Renal pelvis (tissue), 1 donor: ENCODE measurements at regions not wholly inside any gene's neighbourhood (a gene's known extent, or its start where the extent isn't known, plus 50 kb on each side); places are given as distances from the start of the nearest gene placed in this dataset.

Experiments used
- DNase-seq: peaks from one replicate; pipeline ENCODE4 v3.0.0-alpha.2; 2013

DNA sequence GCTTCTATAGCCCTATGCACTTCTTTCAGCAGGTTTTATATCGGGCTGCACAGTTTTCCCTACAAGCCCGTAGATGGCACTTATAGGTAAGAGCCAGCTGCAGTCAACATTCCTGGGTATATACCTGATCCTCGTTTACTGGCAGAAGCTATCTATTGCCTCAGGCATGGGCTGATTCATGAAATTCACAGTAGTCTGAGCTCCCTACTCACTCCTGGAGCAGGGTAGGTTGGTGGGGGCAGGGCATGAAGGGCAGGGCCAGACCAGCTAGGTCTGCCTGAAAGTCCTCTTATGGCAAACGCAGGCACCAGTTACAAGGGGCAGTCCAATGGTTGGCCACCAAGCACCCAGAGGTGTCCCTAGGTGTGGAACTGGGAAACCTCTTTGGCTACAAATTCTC is 345.8 kb downstream of the RPS29 start:
- no peak for DNase-seq

DNA sequence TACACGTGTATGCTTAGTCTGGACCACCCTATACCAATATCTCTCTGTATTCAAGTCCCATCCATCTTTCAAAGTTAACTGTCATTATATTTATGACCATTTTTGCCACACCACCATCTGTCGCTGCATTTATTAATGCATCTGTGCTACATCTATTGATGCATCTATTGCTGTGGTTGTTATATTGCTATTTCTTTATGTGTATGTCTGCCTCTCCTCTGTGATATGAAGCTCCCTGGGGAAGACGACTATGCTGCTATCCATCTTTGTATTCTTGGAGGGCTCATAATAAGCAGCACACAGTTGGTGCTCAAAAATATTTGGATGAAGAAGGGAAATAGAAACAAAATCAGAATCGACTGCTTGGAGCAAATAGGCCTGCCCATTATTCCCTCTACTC is 357.6 kb downstream of the RPS29 start:
- no peak for DNase-seq

DNA sequence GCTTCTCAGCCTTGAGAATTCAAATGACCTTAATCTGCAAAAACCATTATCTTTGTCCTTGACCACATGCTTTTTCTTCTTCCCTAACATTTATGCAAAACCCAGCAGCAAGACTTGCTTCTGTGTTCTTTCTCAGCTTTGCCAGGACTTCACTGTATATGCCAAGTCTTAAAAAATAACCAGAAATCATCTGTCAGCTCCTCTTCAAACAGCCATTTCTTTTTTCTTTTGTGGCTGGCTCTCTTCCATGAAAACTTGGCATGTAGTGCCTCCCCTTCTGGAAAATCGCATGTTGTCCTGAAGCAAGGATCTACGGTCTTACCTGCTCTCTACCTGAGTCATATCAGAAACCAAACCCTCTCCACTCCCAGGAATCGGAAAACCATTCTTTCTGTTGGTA is 364.9 kb downstream of the RPS29 start:
- DNase-seq, result no peak

DNA sequence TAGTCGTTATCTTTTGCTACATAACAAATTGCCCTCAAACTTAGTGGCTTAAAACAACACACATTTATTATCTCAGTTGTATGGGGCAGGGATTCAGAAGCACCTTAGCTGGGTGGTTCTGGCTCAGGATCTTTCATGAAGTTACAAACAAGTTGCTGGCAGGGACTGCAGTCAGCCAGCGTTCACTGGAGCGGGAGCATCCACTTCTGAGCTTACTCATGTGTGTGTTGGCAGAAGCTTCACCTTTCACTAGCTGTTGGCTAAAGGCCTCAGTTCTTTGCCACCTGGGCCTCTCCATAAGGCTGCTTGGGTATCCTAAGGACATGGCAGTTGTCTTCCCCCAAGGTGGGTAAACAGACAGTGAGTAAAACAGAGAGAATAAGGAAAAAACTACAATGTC is 365.7 kb downstream of the RPS29 start:
- no peak for DNase-seq

DNA sequence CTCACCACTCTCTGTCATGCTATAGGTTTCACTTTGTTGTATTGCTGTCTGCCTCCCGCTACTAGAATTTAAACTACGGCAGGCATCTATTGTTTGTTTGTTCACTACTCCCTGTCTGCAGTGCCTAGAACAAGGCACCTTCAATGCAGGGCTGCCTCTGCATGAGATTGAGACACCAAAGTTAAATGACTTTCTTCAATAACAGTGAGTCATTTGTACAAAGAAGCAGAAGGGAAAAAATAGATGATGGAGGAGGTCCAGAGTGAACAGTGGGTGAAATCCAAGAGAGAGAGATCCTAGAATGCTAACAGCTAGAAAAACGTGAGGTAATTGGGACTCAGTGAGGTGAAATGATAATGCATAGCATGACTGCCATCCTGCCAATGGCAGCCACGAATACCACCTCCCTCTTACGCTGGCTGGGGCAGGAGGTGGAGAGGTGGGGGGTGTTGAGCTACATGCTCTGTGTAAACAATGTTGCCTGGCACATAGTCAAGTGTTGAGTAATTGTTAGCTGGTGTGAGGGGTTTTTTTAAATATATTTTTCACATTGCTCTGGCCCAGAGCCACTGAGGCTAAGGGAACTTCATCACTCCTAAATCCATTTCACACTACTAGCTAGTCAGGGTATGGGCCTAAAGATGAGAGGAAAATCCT is 367.6 kb downstream of the RPS29 start:
- DNase-seq, result no peak

DNA sequence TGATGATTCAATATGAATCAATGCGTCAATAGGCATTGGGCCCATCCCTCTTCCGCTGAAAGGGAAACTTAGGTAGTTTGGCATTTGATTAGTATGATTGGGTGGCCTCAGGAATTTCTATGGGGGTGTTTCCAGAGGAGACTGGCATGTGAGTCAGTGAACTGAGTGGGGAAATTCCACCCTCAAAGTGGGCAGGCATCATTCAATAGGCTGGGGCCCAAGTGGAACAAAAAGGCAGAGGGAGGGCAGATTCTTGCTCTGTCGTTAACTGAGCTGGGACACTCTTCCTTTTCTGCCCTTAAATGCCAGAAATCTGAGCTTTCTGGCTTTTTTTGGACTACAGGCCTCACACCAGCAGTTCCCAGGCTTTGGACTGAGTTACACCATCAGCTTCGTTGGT is 373.5 kb downstream of the RPS29 start:
- no peak for DNase-seq

DNA sequence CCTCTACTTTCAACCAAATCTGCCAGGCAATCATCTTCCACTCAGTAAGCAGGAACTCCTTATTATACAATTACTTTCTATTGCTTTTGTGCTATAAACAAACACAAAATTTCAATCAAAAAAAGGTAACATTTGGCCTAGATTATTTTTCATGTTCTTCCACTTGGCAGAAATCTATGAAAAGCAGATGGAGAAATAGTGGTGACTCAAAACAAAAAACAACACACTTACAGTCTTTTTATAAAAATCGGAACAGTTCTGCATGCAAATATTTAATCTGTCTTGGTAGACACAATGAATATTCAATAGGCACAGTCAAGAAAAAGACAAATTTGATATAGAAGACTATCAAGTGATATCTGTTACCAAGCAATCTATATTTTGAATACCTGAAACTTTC is 376.8 kb downstream of the RPS29 start:
- DNase-seq, result no peak

DNA sequence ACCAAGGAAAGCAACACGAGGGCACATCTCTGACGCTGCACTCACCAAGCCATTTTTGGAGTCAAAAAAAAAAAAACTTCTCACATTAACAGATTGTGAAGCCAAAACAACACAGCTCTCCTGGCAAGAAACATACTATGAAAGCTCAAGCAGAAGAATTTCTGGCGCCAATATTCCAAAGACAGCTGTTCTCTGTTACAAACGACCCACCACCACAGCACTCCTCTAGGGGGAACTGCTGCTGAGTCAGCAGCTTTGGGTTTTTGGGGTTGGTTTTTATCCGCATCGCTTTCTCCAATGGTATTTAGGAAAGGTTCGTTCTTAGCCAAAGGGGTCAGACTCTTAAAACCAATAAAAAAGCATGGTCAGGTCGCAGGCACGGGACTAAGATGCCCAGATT is 379.4 kb downstream of the RPS29 start:
- peak; percentile 31 for DNase-seq

DNA sequence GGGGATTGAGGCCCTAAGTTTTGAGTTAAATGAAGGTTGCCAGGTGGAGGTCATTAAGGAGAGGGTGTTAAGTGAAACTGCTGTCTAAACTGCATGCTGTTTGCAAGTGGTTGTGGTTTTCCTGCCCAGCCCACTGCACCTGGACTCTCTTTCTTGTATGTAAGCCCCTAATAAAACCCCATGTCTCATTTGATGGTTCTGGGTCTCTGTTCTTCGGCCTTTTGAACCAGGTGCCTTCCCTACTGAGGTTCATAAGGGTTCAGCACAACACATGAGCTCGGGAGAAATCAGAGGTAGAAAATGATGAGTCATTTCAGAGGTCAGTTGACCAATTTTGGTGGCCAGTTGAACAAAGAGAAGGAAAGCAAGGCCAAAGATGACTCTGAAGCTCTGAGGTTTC is 382.5 kb downstream of the RPS29 start:
- DNase-seq, result no peak

DNA sequence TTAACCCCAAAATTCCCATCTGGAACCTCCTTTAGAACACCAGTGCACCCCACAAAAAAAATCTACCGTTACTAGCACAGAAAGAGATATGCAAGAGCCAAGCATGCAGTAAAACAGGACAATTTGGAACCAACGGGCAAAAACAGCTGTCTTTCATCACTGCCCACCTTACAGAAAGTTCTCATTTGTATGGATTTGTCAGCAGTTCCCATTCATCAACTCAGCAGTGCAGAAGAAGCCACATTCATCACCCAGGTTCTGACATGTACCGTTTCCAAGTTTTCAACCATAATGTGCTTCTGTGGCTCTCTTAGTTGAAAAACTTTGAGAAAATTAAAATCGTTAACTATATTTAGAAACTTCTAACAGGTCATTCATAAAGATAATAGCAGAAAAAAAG is 387.0 kb downstream of the RPS29 start:
- no peak for DNase-seq

DNA sequence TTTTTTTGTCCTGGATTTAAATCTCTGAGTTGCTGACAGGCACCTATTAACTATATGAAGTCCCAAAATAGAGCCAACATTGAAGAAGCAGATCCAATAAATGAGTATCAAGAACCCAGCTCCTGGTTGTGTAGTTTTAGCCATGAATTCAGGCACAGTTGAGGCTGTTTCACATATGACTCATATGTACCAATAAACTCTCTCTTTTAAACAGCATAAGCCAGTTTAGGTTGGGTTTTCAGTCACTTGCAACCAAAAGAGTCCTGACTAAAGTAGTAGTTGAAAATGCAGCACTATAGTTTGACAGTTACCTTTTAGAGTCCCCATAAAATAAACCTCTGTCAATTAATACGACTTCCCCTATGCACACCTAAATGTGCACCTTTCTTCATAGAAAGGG is 389.9 kb downstream of the RPS29 start:
- DNase-seq, result no peak

DNA sequence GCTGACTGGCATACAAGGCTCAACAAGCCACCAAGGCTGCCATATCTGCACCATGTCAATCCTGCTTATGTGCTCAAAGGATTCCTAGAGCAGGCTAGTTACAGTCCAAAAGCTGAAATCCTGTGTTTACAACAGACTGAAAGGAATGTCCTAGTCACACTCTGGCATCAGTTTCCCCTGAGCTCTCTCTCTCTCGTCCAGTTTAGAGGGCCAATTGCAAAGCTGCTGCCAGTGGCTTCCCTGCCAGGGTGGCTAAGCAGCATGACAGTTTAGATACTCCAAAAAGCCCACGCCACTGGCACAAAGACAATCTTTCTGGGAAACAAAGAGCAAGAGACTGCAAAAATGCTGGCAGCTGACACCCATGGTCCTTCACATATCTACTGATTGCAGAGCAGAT is 392.1 kb downstream of the RPS29 start:
- no peak for DNase-seq

DNA sequence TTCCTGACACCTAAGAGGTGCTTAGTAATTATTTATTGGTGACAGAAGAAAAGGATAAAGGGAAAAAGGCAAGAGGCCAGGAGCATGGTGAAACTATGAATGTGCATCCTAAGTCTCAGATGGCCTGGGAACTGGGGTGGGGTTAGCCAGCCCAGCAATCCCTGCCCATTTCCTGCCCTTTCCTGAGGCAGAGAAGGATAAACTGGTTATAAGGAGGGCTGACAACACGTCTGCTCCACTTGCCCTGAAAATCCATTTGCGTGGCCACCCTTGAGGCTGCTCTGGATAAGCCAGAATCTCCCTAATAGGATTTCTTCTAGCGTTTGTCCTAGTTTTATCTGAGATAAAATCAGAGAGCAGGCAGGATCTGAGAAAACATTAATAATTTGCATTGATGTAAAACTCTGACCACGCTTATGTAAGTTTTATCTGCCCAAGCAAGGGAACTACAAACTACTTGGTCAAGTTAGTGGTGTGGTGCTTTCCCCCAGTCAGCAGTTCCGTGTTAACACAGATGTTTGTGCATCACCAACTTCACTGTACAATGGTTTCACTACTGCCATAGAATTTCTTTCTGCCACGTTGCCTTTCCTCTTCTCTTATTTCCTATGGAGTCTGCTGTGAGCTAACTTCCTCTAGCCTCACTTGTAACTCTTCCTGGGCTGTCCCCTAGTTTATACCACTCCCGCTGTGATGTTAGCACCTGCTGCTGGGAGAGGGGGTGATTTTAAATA is 392.7 kb downstream of the RPS29 start:
- DNase-seq, result no peak

DNA sequence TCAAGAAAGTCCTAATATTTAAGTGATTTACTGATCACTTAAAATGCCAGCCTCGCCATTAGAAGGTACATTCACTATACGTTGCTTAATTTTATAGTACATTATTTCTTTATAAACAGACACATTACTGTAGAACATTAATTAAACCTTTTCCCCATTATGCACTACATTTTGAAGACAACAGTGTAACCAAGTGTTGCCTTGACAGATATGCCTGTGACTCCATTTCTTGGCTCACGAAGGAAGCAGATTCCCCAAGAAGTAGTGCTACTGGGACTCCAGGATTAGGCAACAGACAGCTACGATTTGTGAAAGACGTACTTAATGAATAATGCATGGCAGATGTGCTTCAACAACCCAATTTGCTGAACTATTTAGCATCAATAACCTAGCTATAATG is 394.8 kb downstream of the RPS29 start:
- DNase-seq, result no peak

DNA sequence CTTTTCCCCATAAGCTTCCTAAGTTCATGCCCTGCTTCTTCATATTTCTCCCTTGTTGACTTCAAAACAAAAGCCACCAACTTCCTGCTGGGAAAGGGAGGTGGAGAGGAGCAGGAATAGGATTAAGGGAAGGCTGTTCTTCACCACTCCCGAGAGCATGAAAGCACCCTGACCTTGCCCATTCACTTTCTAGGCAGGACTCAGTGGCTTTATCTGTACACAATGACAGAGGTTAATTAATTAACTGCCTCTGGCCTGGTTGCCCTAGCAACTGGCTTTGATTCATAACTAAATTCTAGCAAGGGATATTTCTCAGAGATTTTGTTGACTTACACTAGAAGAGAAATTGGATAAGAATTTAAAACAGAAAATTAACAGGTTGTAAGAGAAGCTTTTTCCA is 396.8 kb downstream of the RPS29 start:
- no peak for DNase-seq

DNA sequence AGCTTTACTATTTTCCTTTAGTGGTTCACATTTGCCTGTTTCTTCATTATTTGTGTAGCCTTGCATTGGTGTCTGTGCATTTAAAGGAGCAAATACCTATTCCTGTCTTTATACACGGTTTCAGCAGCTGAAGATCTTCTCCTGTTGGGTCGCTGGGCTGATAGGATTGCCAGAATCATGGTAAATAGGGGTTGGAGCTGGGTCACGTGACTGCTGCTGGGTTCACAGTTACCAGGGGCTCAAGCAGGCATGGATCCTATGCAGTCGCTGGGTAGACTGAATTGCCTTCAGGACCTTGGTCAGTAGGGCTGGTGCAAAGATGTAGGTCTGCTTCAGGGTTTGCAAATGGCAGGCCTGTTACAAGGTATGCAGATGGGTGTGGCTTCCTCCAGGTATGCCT is 398.4 kb downstream of the RPS29 start:
- no peak for DNase-seq

DNA sequence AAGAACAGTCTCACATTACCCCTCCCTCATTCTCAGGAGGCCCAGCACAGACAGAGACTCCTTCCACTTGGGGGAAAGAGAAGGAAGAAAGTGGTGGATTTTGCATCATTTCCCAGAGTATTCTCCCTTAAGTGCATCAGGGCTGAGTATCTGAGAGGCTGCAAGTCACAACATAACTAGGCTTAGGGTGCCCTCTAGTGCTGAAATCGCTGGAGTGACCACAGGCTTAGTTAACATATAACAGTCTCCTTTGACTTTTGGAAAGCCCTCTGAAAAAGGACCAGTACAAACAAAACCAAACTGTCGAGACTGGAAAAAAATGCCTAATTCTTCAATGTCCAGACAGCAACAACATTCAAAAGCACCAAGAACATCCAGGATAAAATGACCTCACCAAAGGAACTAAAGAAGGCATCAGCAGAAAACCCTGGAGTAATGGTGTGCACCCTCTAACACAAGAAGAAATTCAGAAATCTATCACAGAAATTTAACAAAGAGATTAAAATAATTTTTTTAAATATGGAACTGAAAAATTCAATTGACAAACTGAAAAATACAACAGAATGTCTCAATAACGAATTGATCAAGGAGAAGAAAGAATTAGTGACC is 412.3 kb downstream of the RPS29 start:
- peak; percentile 60 for DNase-seq

DNA sequence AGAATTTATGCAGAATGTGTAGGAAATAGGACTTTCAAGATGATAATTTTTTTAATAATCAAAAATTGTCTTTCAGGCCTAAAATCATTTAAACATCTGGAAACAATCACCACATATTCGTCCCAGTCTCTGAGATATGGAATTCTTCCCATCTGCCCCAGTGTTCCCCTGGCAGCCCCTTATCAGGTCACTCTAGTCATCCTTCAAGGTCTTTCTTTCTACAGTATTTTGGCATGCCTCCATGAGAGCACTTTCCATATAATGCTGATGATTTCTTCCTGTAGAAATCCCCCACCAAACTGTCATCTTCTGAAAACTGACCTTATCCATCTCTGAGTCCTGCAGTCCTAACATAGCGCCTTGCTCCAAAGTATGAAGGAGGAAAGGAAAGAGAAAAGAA is 422.1 kb downstream of the RPS29 start:
- DNase-seq, result no peak

DNA sequence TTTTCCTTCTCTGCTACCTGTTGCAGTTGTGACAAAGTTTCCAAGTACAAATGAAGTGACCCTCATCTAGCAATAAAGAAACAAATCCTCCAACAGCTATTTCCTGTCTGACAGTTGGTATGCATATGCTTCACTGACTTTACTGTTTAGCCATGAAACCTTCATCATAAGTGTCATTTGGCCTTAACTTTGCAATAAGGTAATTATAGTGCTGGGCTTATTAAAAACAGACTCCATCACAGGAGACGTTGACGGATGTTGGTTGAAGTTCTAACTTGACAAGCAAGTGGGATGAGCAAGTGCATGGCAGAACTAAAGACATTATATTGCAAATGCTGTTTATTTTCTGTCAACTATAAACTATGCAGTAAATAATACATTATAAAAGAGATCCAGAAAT is 425.2 kb downstream of the RPS29 start:
- DNase-seq, result peak; percentile 55

DNA sequence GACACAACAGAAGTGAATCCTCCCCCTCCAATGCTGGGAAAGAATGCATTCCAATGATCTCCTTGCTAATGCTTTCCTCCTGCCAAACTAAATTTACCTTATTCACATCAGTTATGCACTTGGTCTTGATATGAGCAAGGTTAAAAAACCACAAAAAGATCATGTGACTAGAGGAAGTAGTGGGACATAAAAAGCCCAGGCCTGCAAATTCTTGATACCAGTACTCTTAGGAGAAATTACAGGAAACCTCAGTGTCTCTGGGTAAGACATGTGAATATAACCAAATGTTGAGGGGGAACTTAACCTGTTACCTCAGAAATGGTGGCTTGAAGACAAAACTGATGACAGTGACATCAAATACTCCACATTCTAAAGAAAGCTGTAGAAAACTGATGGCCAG is 427.1 kb downstream of the RPS29 start:
- no peak for DNase-seq

DNA sequence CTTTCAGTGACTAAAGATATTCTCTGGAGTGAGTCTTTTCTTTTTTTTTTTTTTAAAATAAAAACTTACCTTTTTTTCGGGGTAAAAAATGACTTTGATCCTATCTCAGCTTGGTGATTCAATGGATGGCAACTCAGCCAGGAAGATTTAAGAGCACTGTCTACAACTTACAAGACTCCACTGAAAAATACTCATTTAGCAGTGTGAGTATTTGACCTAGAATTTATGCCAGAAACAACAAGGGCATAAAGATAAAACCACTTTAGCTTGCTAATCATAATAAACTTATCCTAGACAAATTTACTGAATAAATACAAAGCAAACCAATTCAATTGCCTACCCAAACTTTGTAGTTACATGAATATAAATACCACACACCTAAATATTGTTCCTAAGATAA is 446.6 kb downstream of the RPS29 start:
- peak; percentile 17 for DNase-seq

DNA sequence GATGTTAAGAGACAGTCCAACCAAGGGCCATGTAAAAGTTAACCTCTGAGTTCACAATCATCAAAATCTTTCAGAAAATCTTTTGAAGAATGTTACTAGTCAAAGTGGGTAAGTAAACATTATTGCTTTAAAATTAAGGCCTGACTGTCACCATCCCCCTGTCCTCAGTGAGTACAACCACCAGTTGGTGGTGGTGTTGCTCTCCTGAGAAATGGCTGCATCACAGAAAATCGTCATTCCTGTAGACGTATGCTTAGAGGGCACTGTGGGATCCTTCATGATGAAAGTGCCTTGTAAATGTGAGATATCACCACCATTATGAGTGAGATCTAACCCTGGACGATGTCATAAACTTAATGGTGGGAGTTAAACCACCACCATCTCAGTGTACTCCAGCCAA is 451.2 kb downstream of the RPS29 start:
- no peak for DNase-seq

DNA sequence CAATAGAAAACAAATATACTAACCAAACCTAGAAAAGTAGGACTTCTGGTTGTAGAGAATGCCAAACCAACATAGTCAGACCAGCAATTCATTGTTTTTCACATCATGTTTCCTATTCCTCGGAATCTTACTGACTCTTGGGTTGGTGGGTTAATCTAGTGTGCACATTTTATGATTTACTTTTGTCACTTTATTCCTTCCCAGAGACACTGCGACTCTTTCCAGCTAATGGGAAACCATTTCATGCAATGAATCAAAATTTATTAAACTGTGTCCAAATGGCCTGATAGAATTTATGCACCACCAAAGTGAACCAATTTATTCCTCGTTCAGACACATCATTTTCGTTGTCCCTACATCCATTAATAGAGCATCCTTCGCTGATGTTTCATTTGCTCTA is 464.9 kb downstream of the RPS29 start:
- DNase-seq, result no peak
